Activated CD8-positive, alpha-beta memory T cell treated with anti-CD3 and anti-CD28 coated beads, Interleukin-2, amount 50 U/mL, for 24 hours (primary cell): ENCODE measurements at regions not wholly inside any gene's neighbourhood (a gene's known extent, or its start where the extent isn't known, plus 50 kb on each side); places are given as distances from the start of the nearest gene placed in this dataset.
"Not testable (repeated sequence)": the region's sequence is repeated elsewhere in the genome, so short reads cannot be mapped to it uniquely, and the experiment has no call there.

Experiments used
- DNase-seq: peaks from one replicate; pipeline ENCODE4 v3.0.0-alpha.2; 2020; ENCODE audit errors: extremely low read depth

DNA sequence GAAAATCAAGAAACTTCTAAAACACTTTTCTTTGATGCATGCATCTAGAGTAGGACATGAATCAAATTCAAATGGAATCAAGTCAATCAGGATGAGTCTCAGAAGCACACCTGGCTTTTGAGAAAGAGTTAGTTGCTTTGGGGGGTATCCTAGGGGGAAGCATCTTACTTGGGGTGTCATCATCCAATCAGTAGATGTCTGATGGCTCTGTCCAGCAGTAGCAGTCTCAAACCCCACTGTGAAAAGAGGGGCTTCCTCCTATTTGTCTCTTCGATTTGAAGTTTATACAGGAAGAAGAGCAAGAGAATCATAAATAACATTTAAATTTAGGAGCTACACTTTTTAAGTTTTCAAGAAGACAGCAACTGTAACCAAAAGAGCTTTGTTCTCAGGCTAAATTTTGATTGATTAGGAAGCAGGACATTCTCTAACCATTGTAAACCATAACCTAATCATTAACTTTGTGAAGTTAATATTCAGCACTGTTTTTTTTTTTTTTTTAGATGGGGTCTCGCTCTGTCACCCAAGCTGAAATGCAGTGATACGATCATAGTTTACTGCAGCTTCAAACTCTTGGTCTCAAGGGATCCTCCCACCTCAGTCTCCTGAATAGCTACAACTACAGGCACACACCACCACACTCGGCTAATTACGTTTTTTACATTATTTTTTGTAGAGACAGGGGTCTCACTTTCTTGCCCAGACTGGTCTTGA, 614.7 kb downstream of the CSNK1G3 start:
- no peak for DNase-seq

DNA sequence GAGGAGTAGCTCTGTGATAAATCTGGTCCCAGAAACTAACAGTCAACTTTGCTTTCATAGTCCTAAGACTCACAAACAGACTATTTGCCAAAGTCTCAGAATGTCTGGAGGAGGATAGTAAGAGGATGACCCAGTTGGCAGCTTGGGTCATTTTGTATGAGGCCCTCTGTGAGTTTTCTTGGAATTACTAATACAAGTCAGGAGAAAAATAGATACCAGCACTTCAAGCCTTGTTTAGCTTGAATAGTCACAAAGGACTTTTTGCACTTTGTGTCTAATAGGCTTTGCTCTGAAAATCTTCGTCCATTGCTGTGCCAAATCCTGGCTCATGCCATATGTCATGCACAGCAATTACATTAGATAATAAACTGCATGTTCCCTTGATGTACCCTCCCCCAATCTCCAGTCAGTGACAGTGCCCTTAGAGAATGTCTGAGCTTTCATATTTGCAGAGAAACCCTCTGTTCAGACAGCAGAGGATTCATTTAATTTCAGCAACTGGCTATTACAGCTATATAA, 612.8 kb downstream of the CSNK1G3 start:
- DNase-seq, result no peak

DNA sequence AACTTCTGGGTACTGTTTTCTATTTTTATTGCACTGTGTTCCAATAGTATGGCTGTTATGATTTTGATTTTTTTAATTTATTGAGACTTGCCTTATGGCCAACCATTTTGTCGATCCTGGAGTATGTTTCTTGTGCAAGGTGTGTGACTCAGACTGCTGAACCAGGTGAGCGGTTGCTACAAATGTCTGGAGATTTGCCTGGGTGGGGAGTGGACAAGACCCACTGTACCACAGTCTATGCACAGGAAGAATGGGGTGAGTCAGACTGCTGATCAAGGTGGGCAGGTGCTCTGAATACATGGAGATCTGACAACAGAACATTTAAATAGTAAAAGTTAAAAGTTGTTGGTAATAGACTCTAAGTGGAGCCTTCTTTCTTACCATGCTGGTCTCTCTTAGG, 609.2 kb downstream of the CSNK1G3 start:
- DNase-seq, result no peak

DNA sequence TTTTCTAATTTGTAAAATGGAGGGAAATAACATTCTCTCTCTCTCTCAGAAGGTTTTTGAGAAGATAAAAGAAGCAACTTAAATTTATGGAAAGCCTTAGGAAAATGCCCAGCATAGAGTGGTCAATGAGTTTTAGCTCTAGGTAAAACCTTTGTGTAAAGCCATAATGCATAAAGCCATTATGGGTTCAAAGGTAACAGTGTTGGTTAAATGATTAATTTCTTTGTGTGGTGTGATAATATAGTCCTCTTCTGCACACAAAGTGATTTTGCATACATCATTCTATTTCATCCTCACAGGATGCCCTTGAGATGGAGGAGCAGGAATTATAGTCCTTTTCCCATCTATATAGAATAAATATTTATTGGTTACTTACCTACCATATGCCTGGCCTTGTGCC, 602.9 kb downstream of the CSNK1G3 start:
- DNase-seq, result no peak

DNA sequence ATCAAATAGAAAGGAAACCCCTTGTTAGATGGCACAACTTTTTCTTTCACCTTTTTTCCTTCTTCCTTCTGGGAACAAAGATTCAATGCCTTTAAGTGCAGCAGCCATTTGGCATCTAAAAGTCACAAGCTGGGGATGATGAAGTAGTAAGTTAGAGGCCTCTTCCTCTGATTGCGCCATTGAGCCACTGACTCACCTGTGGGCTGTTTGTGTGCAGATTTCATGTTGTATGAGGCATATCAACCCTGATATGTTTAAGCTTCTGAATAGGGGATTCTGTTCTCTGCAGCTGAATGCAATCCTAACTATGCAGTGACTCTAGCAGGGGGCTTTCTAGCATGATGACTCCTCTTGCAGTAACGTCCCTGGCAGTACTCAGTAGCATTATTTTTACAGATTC, 599.9 kb downstream of the CSNK1G3 start:
- DNase-seq, result no peak

DNA sequence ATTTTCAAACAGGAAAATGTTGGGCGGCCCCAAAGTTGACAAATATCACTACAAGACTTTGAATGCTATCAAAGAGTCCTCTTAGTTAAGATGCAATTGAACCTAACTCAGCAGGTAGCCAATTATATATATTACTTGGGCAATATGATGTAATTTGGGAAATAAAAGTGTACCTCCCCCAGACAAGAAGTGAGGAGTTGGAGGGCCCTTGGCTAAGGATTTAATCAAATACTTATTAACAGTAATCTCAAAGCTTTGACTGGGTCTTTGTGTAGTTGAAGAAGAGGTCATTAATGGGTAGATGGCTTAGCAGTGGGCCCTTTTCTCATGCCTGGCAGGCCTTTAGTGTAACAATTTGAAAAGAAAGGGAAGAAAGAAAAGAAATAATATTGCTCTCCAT, 599.0 kb downstream of the CSNK1G3 start:
- no peak for DNase-seq

DNA sequence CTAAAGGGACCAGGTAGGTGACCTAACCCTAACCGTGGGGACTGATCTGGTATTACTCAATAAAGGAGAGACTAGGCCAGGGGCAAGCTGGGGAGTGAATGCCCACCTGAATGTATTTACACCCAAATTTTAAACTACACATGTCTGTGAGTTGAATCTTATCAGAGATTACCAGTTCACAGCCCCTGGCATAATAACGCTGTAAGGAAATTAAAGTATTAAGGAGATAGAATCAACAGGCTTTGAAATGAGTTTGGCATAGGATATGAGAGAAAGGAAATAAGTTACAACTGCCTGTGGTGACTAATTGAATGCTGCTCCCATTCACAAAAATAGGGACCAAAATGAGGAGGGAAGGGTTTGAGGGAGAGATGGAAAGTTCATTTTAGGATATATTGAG, 593.3 kb downstream of the CSNK1G3 start:
- DNase-seq, result no peak

DNA sequence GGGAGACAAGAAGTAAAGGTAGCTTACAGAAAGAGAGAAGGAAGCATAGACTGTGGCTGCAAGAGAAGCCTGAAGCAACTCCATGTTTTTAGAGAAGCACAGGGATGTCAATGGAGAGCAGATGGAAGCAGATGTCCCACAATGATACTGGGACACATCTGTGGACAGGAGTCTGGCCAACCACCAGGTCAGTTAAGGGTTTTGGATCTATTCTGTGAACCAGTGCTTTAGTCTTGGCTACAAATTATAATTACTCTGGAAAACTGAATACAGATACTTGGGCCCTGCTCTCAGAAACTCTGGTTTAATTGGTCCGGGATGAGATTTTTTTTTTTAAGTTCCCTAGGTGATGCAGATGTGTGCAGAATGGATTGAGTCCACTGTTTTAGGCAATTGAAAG, 592.8 kb downstream of the CSNK1G3 start:
- no peak for DNase-seq

DNA sequence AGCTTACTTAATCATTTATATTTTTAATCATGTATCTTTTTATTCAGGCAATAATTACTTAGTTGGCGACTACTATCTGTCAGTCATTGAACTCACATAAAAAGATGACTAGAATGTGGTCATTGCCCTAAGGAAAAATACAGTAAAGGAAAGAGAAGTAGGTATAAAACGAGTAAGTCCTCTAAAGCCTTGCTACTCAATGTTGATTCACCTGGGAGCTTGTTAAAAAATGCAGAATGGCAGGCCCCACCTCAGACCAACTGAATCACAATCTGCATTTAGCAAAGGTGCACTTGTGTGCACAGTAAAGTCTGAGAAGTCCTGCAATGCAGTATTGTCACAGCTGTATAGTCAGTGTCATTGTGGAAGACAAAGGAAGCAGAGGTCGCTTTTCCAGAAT, 592.4 kb downstream of the CSNK1G3 start:
- no peak for DNase-seq

DNA sequence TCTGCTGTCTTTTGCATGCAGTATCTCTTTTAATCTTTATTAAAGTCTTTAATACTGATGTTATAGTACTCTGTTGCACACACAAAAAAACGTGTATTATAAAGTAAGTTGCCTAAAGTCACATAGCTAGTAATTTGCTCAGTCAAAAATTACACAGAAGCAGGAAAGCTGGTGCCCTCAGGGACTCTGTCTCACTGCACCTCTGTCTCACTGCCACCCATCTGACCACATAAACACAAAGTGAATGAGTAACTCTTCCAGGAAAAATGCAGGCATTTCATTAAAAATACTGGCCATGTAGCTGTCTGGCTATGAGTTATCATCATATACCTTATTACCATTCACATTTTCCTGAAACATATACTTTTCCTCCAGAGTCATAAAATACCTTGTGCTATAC, 591.7 kb downstream of the CSNK1G3 start:
- no peak for DNase-seq

DNA sequence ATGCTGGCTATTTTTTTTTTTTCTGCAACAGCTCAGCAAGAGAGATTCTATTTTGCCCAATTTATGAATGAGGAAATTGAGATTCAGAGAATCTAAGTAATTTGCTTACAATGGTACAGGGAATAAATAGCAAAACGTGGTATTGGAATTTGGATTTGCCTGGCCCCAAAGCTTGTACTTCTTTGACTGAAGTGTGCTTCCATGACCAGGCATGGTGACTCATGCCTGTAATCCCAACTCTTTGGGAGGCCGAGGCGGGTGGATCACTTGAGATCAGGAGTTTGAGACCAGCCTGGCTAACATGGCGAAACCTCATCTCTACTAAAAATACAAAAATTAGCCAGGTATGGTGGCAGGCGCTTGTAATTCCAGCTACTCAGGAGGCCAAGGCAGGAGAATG, 591.1 kb downstream of the CSNK1G3 start:
- DNase-seq, result not testable (repeated sequence)

DNA sequence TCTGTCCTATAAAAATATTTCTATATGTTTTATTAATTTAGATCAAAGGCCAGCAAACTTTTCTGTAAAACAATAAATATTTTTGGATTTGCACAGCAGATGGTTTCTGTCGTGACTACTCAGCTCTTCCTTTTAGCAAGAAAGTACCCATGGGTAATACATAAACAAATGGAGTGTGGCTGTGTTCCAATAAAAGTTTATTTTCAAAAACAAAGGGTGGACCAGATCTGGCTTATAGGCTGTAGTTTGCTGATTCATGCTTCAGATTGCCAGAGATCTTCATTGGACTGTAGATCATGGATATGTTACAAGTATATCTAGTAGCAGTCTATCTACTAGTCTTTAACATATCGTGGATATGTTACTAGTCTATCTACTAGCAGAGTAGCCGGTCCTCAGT, 590.5 kb downstream of the CSNK1G3 start:
- DNase-seq, result no peak

DNA sequence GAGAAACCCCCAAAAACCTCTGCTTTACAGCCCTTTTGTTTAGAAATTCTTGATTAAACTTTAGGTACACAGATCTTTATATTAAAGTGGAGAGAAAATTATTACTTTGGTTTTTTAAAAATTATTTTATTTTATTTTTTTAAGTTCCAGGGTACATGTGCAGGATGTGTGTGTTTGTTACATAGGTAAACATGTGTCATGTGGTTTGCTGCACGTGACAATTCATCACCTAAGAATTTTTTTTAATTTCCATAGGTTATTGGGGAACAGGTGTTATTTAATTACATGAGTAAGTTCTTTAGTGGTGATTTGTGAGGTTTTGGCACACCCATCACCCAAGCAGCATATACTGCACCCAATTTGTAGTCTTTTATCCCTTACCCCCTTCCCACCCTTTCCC, 581.7 kb downstream of the CSNK1G3 start:
- DNase-seq, result no peak

DNA sequence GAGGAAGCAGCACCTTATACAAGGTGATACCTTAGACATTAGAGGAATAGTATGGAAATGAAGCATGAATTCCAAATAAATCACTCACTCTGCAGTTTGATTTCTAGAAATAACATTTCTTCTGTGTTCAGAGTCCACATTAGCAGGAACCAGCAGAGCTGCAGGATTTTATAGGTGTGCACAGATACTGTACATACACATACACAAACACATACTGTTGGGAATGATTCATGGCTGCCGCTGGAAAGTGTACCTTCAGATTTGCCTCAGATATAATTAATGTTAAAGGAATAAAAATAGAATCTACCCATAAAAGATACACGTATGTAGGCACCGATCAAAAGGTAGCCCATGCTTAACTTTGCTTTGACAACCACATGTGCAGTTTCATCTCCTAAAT, 578.1 kb downstream of the CSNK1G3 start:
- no peak for DNase-seq

DNA sequence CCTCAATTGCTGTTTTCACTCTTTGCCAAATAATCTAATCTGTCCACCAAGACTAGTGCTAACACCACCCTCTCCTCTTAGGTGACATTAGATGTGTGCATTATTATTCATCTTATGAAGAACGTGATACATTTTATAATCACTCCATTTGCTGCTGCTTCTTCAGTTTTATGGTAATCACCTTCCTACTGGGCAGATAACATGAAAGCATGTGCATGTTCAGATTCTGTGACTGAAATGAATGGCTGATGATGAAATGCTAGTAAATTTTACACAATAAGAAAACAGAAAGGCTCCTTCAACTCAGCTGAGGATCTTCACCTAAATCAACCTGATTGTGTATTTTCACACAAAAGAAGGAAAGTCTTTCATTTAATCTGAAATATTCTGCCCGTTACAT, 577.6 kb downstream of the CSNK1G3 start:
- DNase-seq, result no peak

DNA sequence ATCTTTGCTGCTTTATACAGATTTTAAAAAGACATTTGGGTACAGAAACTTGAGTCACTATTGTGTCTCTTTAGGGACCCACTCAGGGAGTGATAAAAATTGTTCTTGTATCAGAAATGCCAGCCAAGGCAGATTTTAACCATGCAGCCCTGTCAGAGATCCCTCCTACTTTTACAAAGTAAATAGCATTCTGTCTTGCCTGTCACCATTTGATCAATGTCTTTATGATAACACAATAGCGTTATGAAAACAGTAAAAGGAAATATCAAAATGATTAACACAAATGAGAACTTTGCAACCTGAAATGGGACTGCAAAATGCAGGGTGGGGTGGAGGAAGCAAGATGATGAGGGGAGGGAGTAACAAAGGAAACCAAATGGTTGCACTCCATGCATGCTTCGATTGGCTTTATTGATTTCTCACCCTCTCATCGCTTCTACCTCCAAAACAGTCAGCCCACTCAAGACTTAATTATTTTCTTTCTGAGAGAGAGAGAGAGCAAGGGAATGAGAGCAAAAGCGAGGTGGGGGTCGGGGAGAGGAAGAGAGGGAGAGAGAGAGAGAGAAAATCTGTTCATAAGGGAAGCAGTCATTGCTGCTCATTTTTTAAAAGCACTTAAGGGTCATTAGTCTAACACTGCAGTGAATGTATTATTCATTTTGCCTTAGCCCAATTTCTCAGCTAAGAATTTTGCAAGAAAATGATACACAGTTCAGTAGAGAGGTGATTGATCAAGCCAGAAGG, 576.5 kb downstream of the CSNK1G3 start:
- DNase-seq, result no peak

DNA sequence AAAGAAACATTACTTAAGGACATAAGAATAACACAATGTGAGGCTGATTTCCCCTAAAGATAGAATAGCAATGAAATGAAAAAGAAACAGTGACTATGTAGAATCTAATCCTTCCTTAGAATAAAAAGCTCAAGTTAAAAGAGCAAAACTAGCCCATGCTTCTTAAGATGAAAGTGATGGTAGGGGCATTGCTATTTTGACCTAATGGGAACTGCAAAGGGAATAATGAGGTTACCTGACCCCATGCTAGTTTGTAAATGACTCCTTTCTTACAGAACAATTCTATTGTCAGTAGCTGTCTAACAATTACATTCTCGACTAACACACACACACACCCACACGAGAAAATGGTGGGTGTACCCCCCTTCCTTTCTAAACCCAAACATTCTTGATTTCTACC, 575.8 kb downstream of the CSNK1G3 start:
- DNase-seq, result no peak

DNA sequence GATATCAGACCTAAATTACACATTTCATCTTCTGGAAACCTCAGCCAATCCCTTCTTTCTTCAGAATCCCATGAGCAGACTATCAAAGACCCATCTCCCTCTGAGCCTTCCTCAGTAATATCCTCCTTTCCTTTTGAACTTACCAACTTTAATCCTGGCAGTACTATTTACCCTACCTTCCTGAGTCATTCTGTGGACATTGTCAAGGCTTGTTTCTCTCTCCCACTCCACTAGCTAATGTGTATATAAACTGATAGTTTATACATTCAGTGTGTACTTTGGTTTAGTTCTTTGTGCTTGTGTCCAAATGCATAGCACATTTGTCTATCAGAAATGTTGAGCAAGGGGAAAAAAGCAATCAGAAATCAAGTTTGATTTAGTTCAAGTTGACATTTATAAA, 568.3 kb downstream of the CSNK1G3 start:
- DNase-seq, result no peak

DNA sequence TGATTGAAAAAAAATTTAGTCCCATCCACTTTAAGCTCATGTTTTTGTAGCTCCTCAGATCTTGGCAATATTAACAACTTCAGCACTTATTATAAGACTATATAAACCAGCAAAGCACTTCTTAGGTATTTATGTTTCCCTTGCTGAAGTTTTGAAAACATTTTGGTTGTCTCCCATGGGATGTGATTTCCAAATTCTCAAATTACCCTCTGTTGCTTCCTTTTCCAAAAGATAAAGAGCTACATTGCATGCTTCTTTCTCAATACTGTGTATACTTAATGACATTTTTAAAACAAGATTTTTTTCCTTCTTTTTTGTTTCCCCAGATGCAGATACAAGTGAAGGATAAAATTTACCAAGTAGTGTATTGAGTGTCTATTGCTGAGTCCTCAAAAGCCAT, 567.1 kb downstream of the CSNK1G3 start:
- DNase-seq, result no peak

DNA sequence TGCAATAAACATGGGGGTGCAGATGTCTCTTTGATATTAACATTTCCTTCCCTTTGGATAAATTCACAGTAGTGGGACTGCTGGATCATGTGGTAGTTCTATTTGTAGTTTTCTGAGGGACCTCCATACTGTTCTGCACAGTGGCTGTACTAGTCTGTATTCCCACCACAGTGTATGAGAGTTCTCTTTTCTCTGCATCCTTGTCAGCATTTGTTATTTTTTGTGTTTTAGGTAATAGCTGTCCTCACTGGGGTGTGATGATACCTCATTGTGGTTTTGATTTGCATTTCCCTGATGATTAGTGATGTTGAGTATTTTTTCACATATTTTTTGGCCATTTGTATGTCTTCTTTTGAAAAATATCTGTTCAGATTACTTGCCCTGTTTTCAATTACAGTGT, 562.5 kb downstream of the CSNK1G3 start:
- DNase-seq, result no peak

DNA sequence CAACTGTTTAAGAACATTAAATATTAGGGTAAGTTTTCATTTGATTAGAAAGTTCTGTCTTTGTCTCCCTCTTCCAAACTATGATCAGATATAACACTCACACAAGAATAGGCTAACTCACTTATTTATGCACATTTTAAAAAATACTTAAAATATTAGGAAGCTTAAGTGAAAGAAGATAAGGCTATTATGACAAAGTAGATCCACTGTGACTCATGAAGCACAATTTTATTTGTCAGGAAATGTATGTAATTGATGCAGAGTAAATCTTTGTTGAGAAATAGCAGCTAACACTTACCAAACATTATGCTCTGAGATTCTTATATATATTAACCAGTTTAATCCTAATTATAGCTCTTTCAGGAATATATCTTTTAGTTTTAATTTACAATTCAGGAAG, 560.6 kb downstream of the CSNK1G3 start:
- DNase-seq, result no peak

DNA sequence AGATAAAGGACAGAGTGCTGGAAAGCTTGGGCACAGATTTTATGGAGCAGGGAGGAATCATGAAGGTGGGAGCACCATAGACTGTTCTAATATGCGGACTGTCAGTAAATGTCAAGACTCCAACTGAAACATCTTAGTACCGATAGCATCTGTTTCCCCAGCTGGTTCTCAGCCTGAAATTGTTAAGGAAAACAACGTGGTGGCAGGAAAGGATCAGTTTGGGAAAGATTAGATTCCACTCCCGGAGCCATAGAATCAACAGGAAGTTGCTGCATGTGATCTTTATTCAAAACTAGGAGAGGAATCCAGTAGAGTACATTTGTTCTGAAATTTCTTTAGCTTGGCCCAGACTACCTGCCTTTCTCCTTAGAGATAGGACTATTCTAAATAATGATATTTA, 559.1 kb downstream of the CSNK1G3 start:
- DNase-seq, result no peak

DNA sequence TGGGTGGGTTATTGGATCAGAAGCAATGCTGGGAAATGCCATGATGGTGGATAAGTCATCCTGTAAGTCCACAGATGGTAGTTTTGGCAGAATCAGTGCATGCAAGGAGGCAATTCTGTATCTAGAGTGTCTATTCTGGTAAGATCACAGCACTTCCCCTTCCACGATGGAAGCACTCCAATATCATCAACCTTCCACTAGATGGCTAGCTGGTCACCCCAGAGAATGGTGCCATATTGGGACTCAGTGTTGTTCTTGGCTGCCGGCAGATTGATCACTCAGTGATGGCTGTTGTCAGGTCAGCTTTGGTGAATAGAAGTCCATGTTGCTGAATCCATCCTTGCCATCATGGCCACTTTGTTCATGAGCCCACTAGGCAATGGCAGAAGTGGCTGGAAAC, 553.5 kb downstream of the CSNK1G3 start:
- no peak for DNase-seq

DNA sequence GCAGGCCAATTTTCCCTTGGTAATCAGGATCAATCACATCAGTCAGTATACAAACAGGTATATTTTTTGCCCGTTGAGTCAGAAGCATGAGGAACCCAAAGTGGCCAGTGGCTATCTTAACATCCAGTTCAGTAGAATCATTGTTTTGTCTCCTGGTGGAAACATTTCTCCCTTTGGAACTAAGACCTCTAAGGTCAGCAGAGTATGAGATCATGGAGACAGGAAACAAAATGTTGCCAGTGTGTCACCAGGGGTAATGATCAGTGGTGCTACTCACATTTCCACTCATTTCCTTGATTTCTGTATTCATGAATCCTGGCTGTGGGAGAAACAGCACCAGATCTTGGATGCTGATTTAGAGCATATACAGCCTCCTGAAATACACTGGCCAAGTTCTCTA, 553.0 kb downstream of the CSNK1G3 start:
- DNase-seq, result no peak
